ENCODE measurements at regions not wholly inside any gene's neighbourhood (a gene's known extent, or its start where the extent isn't known, plus 50 kb on each side); places are given as distances from the start of the nearest gene placed in this dataset.

- WGBS (ENCODE audit: insufficient coverage, low coverage, missing lambda C conversion rate): 0% methylated on average over 2 of the region's 2 CpGs
- Histone ChIP-seq H3K9ac (ENCODE audit: insufficient read depth in 1 of 2, low read depth in 2 of 2, low read length in 2 of 2) (no peak overlapping the region), H3K4me3 (no peak overlapping the region), H3K4me2 (ENCODE audit: insufficient read depth, low read length) (no peak overlapping the region), H3K27ac (ENCODE audit: extremely low read depth, low read depth, low read length) (no peak overlapping the region), H3K9me3 (replicated peaks; ENCODE audit: control insufficient read depth, insufficient read depth, low read depth, low read length) (no peaks in the 10 kb centered on the region), H3K36me3 (ENCODE audit: control insufficient read depth, insufficient read depth, low read length) (no peaks in the 10 kb centered on the region), H4K20me1 (replicated peaks; ENCODE audit: control insufficient read depth, insufficient read depth, low read length) (no peaks in the 10 kb centered on the region), H3K9me1 (ENCODE audit: control insufficient read depth, insufficient read depth, low read length) (no peaks in the 10 kb centered on the region), H2AFZ (ENCODE audit: low read depth, low read length) (no peak overlapping the region), H3K27me3 (ENCODE audit: control insufficient read depth in 2 of 2, insufficient read depth in 2 of 2, low read length in 2 of 2) (no peaks in the 10 kb centered on the region), H3K4me1 (replicated peaks in 1 of 2; ENCODE audit: control insufficient read depth in 2 of 2, insufficient read depth in 2 of 2, low read length in 2 of 2) (no peaks in the 10 kb centered on the region), H3K79me2 (ENCODE audit: control insufficient read depth, insufficient read depth, low read length) (no peaks in the 10 kb centered on the region)
- ATAC-seq (no peak), FAIRE-seq (no peak), DNase-seq (ENCODE audit: extremely low read depth in 1 of 4, low spot score in 3 of 4) (no peak)
- no TSS peak for BruUV-seq (replicated peaks)
- in situ Hi-C loops (cut with MboI): no loop called here
- ChIA-PET POLR2A (no interaction called here), CTCF (ENCODE audit: low intra/inter-chr PET ratio) (no interaction called here)
- intact Hi-C loops (cut with micrococcal nuclease): no loop called here
- TF ChIP-seq E4F1 (CRISPR knock-in tag; IDR thresholded peaks at IDR 0.05; ENCODE audit: borderline replicate concordance) (no peak), ZNF324 (CRISPR knock-in tag; IDR thresholded peaks at IDR 0.05) (no peak), MEIS2 (IDR thresholded peaks at IDR 0.05; ENCODE audit: partially characterized antibody) (no peak), NR3C1 (CRISPR knock-in tag; IDR thresholded peaks at IDR 0.05) (no peak), ZNF561 (CRISPR knock-in tag; conservative IDR thresholded peaks at IDR 0.05) (no peak), ZNF224 (CRISPR knock-in tag; IDR thresholded peaks at IDR 0.05) (no peak), SRSF7 (optimal IDR thresholded peaks at IDR 0.05; ENCODE audit: low read depth, low read length) (no peak), USF2 (CRISPR knock-in tag; IDR thresholded peaks at IDR 0.05) (no peak), ZNF318 (IDR thresholded peaks at IDR 0.05; ENCODE audit: borderline replicate concordance in 1 of 2, low read depth in 1 of 2) (no peak), GTF2E2 (tag; IDR thresholded peaks at IDR 0.05) (no peak), CHD4 (IDR thresholded peaks at IDR 0.05; ENCODE audit: insufficient read depth, insufficient replicate concordance, low read depth, low read length, poor library complexity, severe bottlenecking) (no peak), ADNP (tag; IDR thresholded peaks at IDR 0.05) (no peak)
Measured at GRCh38 chr3:118231578-118231977, 803.1 kb downstream of the IGSF11 start.

Data from K562 (cell line).